GM12878 (cell line): ENCODE measurements at regions not wholly inside any gene's neighbourhood (a gene's known extent, or its start where the extent isn't known, plus 50 kb on each side); places are given as distances from the start of the nearest gene placed in this dataset.

Experiments
- ATAC-seq: fragments of 200-7000 bp; cut with Tn5 transposase; 3 replicates; pipeline ENCODE4 v1.9.1; 2020; ENCODE audit warnings: mild to moderate bottlenecking, moderate library complexity
- BruUV-seq: library from RNA; stranded (reverse); fragments of 400-500 nt; replicated peaks from 2 replicates; lab custom pipeline; 2021; lab: Mats Ljungman, UMichigan
- CTCF ChIA-PET: fragments of 300-600 bp; sonication (Branson Sonifier 250); formaldehyde crosslinking; extraction: SDS; loops from one replicate; lab custom pipeline; 2021; ENCODE audit warnings: inconsistent platforms; lab: Yijun Ruan, JAX
- POLR2A ChIA-PET: fragments of 350-600 bp; formaldehyde crosslinking; extraction: SDS; loops from one replicate; lab custom pipeline; 2021; ENCODE audit warnings: inconsistent platforms; lab: Charles Lee
- RAD21 ChIA-PET: fragments of 300-600 bp; sonication (Branson Sonifier 250); formaldehyde crosslinking; loops from one replicate; lab custom pipeline; 2023; ENCODE audit warnings: antibody characterized with exemption; ENCODE audit not compliant: unreplicated experiment; lab: Charles Lee
- SMC1A ChIA-PET: fragments of 300-600 bp; sonication (Branson Sonifier 250); formaldehyde crosslinking; loops from one replicate; lab custom pipeline; 2023; ENCODE audit not compliant: unreplicated experiment, uncharacterized antibody; lab: Charles Lee
- DNase-seq: peaks from one replicate; pipeline ENCODE4 v3.0.0-alpha.2; 2011; ENCODE audit warnings: low read depth, low spot score
- FAIRE-seq: peaks from 3 replicates; lab custom pipeline; 2011; peaks lifted over from hg19 to GRCh38; lab: Jason Lieb, UNC
- H2AFZ ChIP-seq: 2 replicates; pipeline ENCODE4 v1.6.0; 2011; ENCODE audit warnings: low read depth, low read length, control low read depth; ENCODE audit not compliant: control insufficient read depth
- H3K27ac ChIP-seq: 2 replicates; pipeline ENCODE4 v1.5.1; 2011; ENCODE audit warnings: control low read depth; ENCODE audit not compliant: control insufficient read depth, insufficient read depth
- H3K27me3 ChIP-seq, 2 experiments: replicated peaks in 1 of 2; 2 replicates each; pipeline versions ENCODE4 v1.6.0 to v1.6.1; 2011; ENCODE audit warnings: low read length in 1 of 2; ENCODE audit not compliant: control insufficient read depth in 2 of 2, insufficient read depth in 2 of 2
- H3K36me3 ChIP-seq, 2 experiments: 2 replicates each; pipeline ENCODE4 v1.5.1; 2011; ENCODE audit warnings: low read length in 1 of 2; ENCODE audit not compliant: control insufficient read depth in 2 of 2, insufficient read depth in 2 of 2
- H3K4me1 ChIP-seq: 2 replicates; pipeline ENCODE4 v1.6.1; 2011; ENCODE audit warnings: mild to moderate bottlenecking, low read length, moderate library complexity, mixed read lengths; ENCODE audit not compliant: control insufficient read depth, insufficient read depth
- H3K4me2 ChIP-seq: 2 replicates; pipeline ENCODE4 v1.6.0; 2011; ENCODE audit warnings: control low read depth; ENCODE audit not compliant: control insufficient read depth, insufficient read depth
- H3K4me3 ChIP-seq: fragments of 200-600 bp; sonication (generic); 2 replicates; pipeline ENCODE4 v1.5.1; 2016
- H3K79me2 ChIP-seq: 2 replicates; pipeline ENCODE4 v1.6.0; 2011; ENCODE audit warnings: low read length; ENCODE audit not compliant: control insufficient read depth, insufficient read depth
- H3K9ac ChIP-seq: 2 replicates; pipeline ENCODE4 v1.8.0; 2011; ENCODE audit warnings: low read length, control low read depth, mixed read lengths; ENCODE audit not compliant: control insufficient read depth, insufficient read depth
- H3K9me3 ChIP-seq: replicated peaks from 3 replicates; pipeline ENCODE4 v1.5.1; 2011; ENCODE audit warnings: mild to moderate bottlenecking, low read length; ENCODE audit not compliant: control insufficient read depth, insufficient read depth
- H4K20me1 ChIP-seq: 2 replicates; pipeline ENCODE4 v1.6.0; 2011; ENCODE audit not compliant: control insufficient read depth, insufficient read depth
- ATF2 ChIP-seq: IDR thresholded peaks from 2 replicates; pipeline ENCODE4 v1.6.1; 2012; ENCODE audit warnings: low read length, inconsistent platforms
- CREB1 ChIP-seq: IDR thresholded peaks from 2 replicates; pipeline ENCODE4 v1.6.1; 2012; ENCODE audit warnings: low read depth, mild to moderate bottlenecking, inconsistent platforms
- HCFC1 ChIP-seq: fragments of 150-350 bp; IDR thresholded peaks from 2 replicates; pipeline ENCODE4 v1.6.1; 2014; ENCODE audit warnings: low read length
- NR2F1 ChIP-seq: fragments of 450-650 bp; conservative IDR thresholded peaks from 2 replicates; pipeline ENCODE4 v1.6.1; 2017; ENCODE audit warnings: mild to moderate bottlenecking
- PAX8 ChIP-seq: fragments of 450-650 bp; IDR thresholded peaks from 2 replicates; pipeline ENCODE4 v1.6.1; 2017; ENCODE audit warnings: mild to moderate bottlenecking, moderate library complexity
- PML ChIP-seq: IDR thresholded peaks from 2 replicates; pipeline ENCODE4 v1.6.1; 2012; ENCODE audit warnings: low read length, inconsistent platforms
- POLR2AphosphoS5 ChIP-seq: IDR thresholded peaks from 2 replicates; pipeline ENCODE4 v1.6.1; 2011; ENCODE audit warnings: mild to moderate bottlenecking, low read length, inconsistent platforms
- SMARCA5 ChIP-seq: fragments of 450-650 bp; IDR thresholded peaks from 2 replicates; pipeline ENCODE4 v1.6.1; 2017; ENCODE audit warnings: mild to moderate bottlenecking
- YY1 ChIP-seq: IDR thresholded peaks from 2 replicates; pipeline ENCODE4 v1.6.1; 2011; ENCODE audit warnings: low read depth, mild to moderate bottlenecking, low read length
- ZNF687 ChIP-seq: fragments of 450-650 bp; IDR thresholded peaks from 2 replicates; pipeline ENCODE4 v1.6.1; 2017; ENCODE audit warnings: mild to moderate bottlenecking, moderate library complexity
- WGBS: methylation state at CpG from one replicate; pipeline ENCODE4 v1.1.6; 2016; ENCODE audit warnings: low lambda C conversion rate; ENCODE audit not compliant: insufficient replicate concordance, insufficient coverage; ENCODE audit errors: missing lambda C conversion rate; 5-methylcytosine and 5-hydroxymethylcytosine counted together
- in situ Hi-C: fragments of 300-500 bp; cut with MboI; formaldehyde crosslinking; loops from 9 replicates; pipeline ENCODE4 v1.14.3; 2018; ENCODE audit warnings: mixed read lengths
- intact Hi-C: fragments of 100-400 bp; cut with micrococcal nuclease; formaldehyde crosslinking; loops from one replicate; pipeline ENCODE4 v1.14.2; 2022; ENCODE audit not compliant: unreplicated experiment

- H4K20me1 ChIP-seq: no peaks in the 10 kb centered on the region
- H3K4me2 ChIP-seq: no peak overlapping the region
- FAIRE-seq: no peak
- no TSS peak for BruUV-seq
- no peak for ATAC-seq
- ChIA-PET POLR2A (no interaction called here), RAD21 (no interaction called here), CTCF (no interaction called here), SMC1A (interaction anchor here (0.7 kb wide), 1 partner anchor 140 kb away, joined by 3 read pairs; no protein-coding TSS in a partner anchor)
- no peak for TF ChIP-seq POLR2AphosphoS5
- TF ChIP-seq NR2F1: no peak
- no peak for TF ChIP-seq CREB1
- no peak for TF ChIP-seq HCFC1
- TF ChIP-seq SMARCA5: no peak
- no peak for TF ChIP-seq PAX8
- no peak for TF ChIP-seq PML
- TF ChIP-seq ATF2: no peak
- TF ChIP-seq YY1: no peak
- no peak for TF ChIP-seq ZNF687
- H2AFZ ChIP-seq: no peak overlapping the region
- intact Hi-C loops: no loop called here
- no peak overlapping the region for H3K9ac ChIP-seq
- no peaks in the 10 kb centered on the region for H3K9me3 ChIP-seq
- H3K4me1 ChIP-seq: no peaks in the 10 kb centered on the region
- H3K4me3 ChIP-seq: no peak overlapping the region
- H3K27me3 ChIP-seq: no peaks in the 10 kb centered on the region
- no peak overlapping the region for H3K27ac ChIP-seq
- DNase-seq: no peak
- no peaks in the 10 kb centered on the region for H3K36me3 ChIP-seq
- in situ Hi-C loops: no loop called here
- no peaks in the 10 kb centered on the region for H3K79me2 ChIP-seq
- WGBS: 30% methylated on average over 9 of the region's 9 CpGs
Measured at GRCh38 chrX:93868289-93868965, 194.4 kb downstream of the FAM133A start.
